Suprapubic skin (tissue), 3 donors: ENCODE measurements at regions not wholly inside any gene's neighbourhood (a gene's known extent, or its start where the extent isn't known, plus 50 kb on each side); places are given as distances from the start of the nearest gene placed in this dataset.

Experiments
- CTCF ChIP-seq, 2 donors: fragments of 200-600 bp in 1 of 2; fragments of 450-650 bp in 1 of 2; sonication (generic) in 1 of 2; IDR thresholded peaks; one replicate each; pipeline ENCODE4 v1.5.1; 2016 to 2019; ENCODE audit warnings: antibody characterized with exemption in 2 of 2, mild to moderate bottlenecking in 1 of 2, moderate library complexity in 1 of 2
- POLR2AphosphoS5 ChIP-seq, 3 donors: sonication (generic); formaldehyde crosslinking; IDR thresholded peaks; one replicate each; pipeline ENCODE4 v1.6.1; 2017; ENCODE audit warnings: antibody characterized with exemption in 3 of 3

GRCh38 chrX:39437670-39438441 lies 636.6 kb downstream of the MID1IP1 start:
- no peak for TF ChIP-seq CTCF (IDR thresholded peaks at IDR 0.05)
- TF ChIP-seq POLR2AphosphoS5 (IDR thresholded peaks at IDR 0.05) = no peak
